HEK293 (cell line): ENCODE measurements at regions not wholly inside any gene's neighbourhood (a gene's known extent, or its start where the extent isn't known, plus 50 kb on each side); places are given as distances from the start of the nearest gene placed in this dataset.

ENCODE experiments used
- CTCF ChIA-PET: fragments of 350-600 bp; formaldehyde crosslinking; extraction: SDS; loops from one replicate; lab custom pipeline; 2021; ENCODE audit warnings: antibody characterized with exemption; lab: Yijun Ruan, JAX
- POLR2A ChIA-PET: fragments of 300-600 bp; formaldehyde crosslinking; extraction: SDS; loops from one replicate; lab custom pipeline; 2020; ENCODE audit warnings: antibody characterized with exemption, inconsistent platforms; lab: Yijun Ruan, JAX
- H3K27ac ChIP-seq: fragments of 200-500 bp; sonication (Bioruptor generic); 2 replicates; pipeline ENCODE4 v1.5.1; 2014; ENCODE audit warnings: low read depth, low read length, control low read depth, inconsistent platforms; ENCODE audit errors: extremely low read depth
- H3K36me3 ChIP-seq, 2 experiments: fragments of 200-500 bp in 1 of 2; sonication (Bioruptor generic) in 1 of 2; 1 replicate in 1 of 2; 2 replicates in 1 of 2; pipeline ENCODE4 v1.5.1; 2014 to 2017; ENCODE audit warnings: inconsistent platforms in 2 of 2, low read length in 2 of 2; ENCODE audit not compliant: control insufficient read depth in 2 of 2, insufficient read depth in 1 of 2
- H3K4me1 ChIP-seq: fragments of 200-500 bp; sonication (Bioruptor generic); 2 replicates; pipeline ENCODE4 v1.5.1; 2014; ENCODE audit warnings: mild to moderate bottlenecking, low read length, inconsistent platforms; ENCODE audit not compliant: control insufficient read depth, insufficient read depth
- H3K4me3 ChIP-seq: 2 replicates; pipeline ENCODE4 v1.5.1; 2011; ENCODE audit warnings: low read depth, mild to moderate bottlenecking, control low read depth, low read length, moderate library complexity
- H3K9me3 ChIP-seq: fragments of 200-500 bp; sonication (Bioruptor generic); 2 replicates; pipeline ENCODE4 v1.5.1; 2014; ENCODE audit warnings: low read depth, low read length, inconsistent platforms; ENCODE audit not compliant: control insufficient read depth, insufficient read depth
- PRDM4 ChIP-seq: fragments of 450-650 bp; formaldehyde crosslinking; IDR thresholded peaks from 2 replicates; pipeline ENCODE4 v1.5.1; 2017; ENCODE audit warnings: missing biosample characterization, missing genetic modification characterization
- PRDM6 ChIP-seq: fragments of 450-650 bp; formaldehyde crosslinking; IDR thresholded peaks from 2 replicates; pipeline ENCODE4 v1.5.1; 2017; ENCODE audit warnings: missing biosample characterization, missing genetic modification characterization
- SP7 ChIP-seq: fragments of 450-650 bp; formaldehyde crosslinking; IDR thresholded peaks from 2 replicates; pipeline ENCODE4 v1.5.1; 2016; ENCODE audit warnings: missing biosample characterization, missing genetic modification characterization
- TCF7L2 ChIP-seq: IDR thresholded peaks from 2 replicates; pipeline ENCODE4 v1.6.1; 2011; ENCODE audit warnings: low read depth, mild to moderate bottlenecking, inconsistent platforms, low read length, moderate library complexity, borderline replicate concordance
- WT1 ChIP-seq: fragments of 450-650 bp; formaldehyde crosslinking; IDR thresholded peaks from 2 replicates; pipeline ENCODE4 v1.5.1; 2016; ENCODE audit warnings: missing biosample characterization, missing genetic modification characterization
- ZNF175 ChIP-seq: fragments of 450-650 bp; formaldehyde crosslinking; IDR thresholded peaks from 2 replicates; pipeline ENCODE4 v1.5.1; 2016; ENCODE audit warnings: missing biosample characterization, missing genetic modification characterization
- ZNF221 ChIP-seq: fragments of 450-650 bp; formaldehyde crosslinking; IDR thresholded peaks from 2 replicates; pipeline ENCODE4 v1.5.1; 2017; ENCODE audit warnings: missing biosample characterization, missing genetic modification characterization, borderline replicate concordance
- ZNF223 ChIP-seq: fragments of 450-650 bp; formaldehyde crosslinking; IDR thresholded peaks from 2 replicates; pipeline ENCODE4 v1.5.1; 2016; ENCODE audit warnings: missing biosample characterization, missing genetic modification characterization
- ZNF274 ChIP-seq, 2 experiments: fragments of 200-500 bp in 1 of 2; fragments of 450-650 bp in 1 of 2; sonication (Bioruptor generic) in 1 of 2; formaldehyde crosslinking in 1 of 2; IDR thresholded peaks; 2 replicates each; pipeline versions ENCODE4 v1.5.1 to v1.6.1; 2014 to 2016; ENCODE audit warnings: borderline replicate concordance in 1 of 2, inconsistent platforms in 1 of 2, low read length in 1 of 2, missing biosample characterization in 1 of 2, missing genetic modification characterization in 1 of 2
- ZNF423 ChIP-seq: fragments of 450-650 bp; formaldehyde crosslinking; IDR thresholded peaks from 2 replicates; pipeline ENCODE4 v1.5.1; 2016; ENCODE audit warnings: missing biosample characterization, missing genetic modification characterization
- ZNF426 ChIP-seq: fragments of 450-650 bp; formaldehyde crosslinking; IDR thresholded peaks from 2 replicates; pipeline ENCODE4 v1.5.1; 2017; ENCODE audit warnings: missing biosample characterization, missing genetic modification characterization, mild to moderate bottlenecking, inconsistent platforms, moderate library complexity
- ZNF544 ChIP-seq: fragments of 450-650 bp; formaldehyde crosslinking; IDR thresholded peaks from 2 replicates; pipeline ENCODE4 v1.5.0; 2017; ENCODE audit warnings: missing biosample characterization, missing genetic modification characterization
- ZNF585B ChIP-seq: fragments of 450-650 bp; formaldehyde crosslinking; IDR thresholded peaks from 2 replicates; pipeline ENCODE4 v1.5.1; 2016; ENCODE audit warnings: missing biosample characterization, missing genetic modification characterization
- ZNF776 ChIP-seq: fragments of 450-650 bp; formaldehyde crosslinking; IDR thresholded peaks from 2 replicates; pipeline ENCODE4 v1.5.0; 2017; ENCODE audit warnings: missing biosample characterization, missing genetic modification characterization, borderline replicate concordance
- ZSCAN5A ChIP-seq: fragments of 450-650 bp; formaldehyde crosslinking; IDR thresholded peaks from 2 replicates; pipeline ENCODE4 v1.5.1; 2016; ENCODE audit warnings: missing biosample characterization, missing genetic modification characterization
- ZXDB ChIP-seq: fragments of 450-650 bp; formaldehyde crosslinking; IDR thresholded peaks from 2 replicates; pipeline ENCODE4 v1.5.1; 2016; ENCODE audit warnings: missing biosample characterization, missing genetic modification characterization
- TF ChIP-seq, protein P1 (sequence below): fragments of 450-650 bp; formaldehyde crosslinking; IDR thresholded peaks from 2 replicates; pipeline ENCODE4 v1.5.1; 2016; ENCODE audit warnings: missing biosample characterization, missing genetic modification characterization
- TF ChIP-seq, protein P2 (sequence below): fragments of 450-650 bp; formaldehyde crosslinking; IDR thresholded peaks from 2 replicates; pipeline ENCODE4 v1.5.1; 2016; ENCODE audit warnings: missing biosample characterization, missing genetic modification characterization
- TF ChIP-seq, protein P3 (sequence below): fragments of 450-650 bp; IDR thresholded peaks from 2 replicates; pipeline ENCODE4 v1.5.1; 2018; ENCODE audit warnings: missing biosample characterization, mild to moderate bottlenecking, missing genetic modification characterization
- TF ChIP-seq, protein P4 (sequence below): fragments of 450-650 bp; formaldehyde crosslinking; IDR thresholded peaks from 2 replicates; pipeline ENCODE4 v1.5.1; 2016; ENCODE audit warnings: missing biosample characterization, missing genetic modification characterization

DNA sequence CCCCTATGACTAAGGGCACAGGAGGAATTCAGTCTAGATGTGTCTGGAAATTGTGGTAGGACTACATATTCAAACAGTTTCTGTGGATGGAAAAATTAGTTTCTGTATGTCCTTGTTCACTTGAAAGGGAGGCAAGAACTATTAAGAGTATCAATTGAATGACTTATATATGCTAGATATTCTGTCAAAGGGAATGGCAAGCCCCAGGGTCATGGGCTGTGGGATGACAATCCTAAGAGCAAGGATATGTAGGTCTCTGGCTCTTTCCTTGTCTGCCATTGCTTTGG lies 383.5 kb upstream of the B3GALT2 start:
- Histone ChIP-seq H3K4me3 (no peak overlapping the region), H3K36me3 (no peaks in the 10 kb centered on the region), H3K4me1 (no peaks in the 10 kb centered on the region), H3K9me3 (no peaks in the 10 kb centered on the region), H3K27ac (no peak overlapping the region)
- TF ChIP-seq ZNF426 (no peak), ZNF175 (tag by site-specific recombination) (no peak), ZNF776 (tag by site-specific recombination) (no peak), TCF7L2 (no peak)
- TF ChIP-seq, protein P1, sequence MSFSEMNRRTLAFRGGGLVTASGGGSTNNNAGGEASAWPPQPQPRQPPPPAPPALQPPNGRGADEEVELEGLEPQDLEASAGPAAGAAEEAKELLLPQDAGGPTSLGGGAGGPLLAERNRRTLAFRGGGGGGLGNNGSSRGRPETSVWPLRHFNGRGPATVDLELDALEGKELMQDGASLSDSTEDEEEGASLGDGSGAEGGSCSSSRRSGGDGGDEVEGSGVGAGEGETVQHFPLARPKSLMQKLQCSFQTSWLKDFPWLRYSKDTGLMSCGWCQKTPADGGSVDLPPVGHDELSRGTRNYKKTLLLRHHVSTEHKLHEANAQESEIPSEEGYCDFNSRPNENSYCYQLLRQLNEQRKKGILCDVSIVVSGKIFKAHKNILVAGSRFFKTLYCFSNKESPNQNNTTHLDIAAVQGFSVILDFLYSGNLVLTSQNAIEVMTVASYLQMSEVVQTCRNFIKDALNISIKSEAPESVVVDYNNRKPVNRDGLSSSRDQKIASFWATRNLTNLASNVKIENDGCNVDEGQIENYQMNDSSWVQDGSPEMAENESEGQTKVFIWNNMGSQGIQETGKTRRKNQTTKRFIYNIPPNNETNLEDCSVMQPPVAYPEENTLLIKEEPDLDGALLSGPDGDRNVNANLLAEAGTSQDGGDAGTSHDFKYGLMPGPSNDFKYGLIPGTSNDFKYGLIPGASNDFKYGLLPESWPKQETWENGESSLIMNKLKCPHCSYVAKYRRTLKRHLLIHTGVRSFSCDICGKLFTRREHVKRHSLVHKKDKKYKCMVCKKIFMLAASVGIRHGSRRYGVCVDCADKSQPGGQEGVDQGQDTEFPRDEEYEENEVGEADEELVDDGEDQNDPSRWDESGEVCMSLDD (tag by site-specific recombination), result no peak
- TF ChIP-seq, protein P2, sequence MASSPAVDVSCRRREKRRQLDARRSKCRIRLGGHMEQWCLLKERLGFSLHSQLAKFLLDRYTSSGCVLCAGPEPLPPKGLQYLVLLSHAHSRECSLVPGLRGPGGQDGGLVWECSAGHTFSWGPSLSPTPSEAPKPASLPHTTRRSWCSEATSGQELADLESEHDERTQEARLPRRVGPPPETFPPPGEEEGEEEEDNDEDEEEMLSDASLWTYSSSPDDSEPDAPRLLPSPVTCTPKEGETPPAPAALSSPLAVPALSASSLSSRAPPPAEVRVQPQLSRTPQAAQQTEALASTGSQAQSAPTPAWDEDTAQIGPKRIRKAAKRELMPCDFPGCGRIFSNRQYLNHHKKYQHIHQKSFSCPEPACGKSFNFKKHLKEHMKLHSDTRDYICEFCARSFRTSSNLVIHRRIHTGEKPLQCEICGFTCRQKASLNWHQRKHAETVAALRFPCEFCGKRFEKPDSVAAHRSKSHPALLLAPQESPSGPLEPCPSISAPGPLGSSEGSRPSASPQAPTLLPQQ (tag by site-specific recombination), result no peak
- CTCF ChIA-PET, result no interaction called here
- POLR2A ChIA-PET, result no interaction called here

DNA sequence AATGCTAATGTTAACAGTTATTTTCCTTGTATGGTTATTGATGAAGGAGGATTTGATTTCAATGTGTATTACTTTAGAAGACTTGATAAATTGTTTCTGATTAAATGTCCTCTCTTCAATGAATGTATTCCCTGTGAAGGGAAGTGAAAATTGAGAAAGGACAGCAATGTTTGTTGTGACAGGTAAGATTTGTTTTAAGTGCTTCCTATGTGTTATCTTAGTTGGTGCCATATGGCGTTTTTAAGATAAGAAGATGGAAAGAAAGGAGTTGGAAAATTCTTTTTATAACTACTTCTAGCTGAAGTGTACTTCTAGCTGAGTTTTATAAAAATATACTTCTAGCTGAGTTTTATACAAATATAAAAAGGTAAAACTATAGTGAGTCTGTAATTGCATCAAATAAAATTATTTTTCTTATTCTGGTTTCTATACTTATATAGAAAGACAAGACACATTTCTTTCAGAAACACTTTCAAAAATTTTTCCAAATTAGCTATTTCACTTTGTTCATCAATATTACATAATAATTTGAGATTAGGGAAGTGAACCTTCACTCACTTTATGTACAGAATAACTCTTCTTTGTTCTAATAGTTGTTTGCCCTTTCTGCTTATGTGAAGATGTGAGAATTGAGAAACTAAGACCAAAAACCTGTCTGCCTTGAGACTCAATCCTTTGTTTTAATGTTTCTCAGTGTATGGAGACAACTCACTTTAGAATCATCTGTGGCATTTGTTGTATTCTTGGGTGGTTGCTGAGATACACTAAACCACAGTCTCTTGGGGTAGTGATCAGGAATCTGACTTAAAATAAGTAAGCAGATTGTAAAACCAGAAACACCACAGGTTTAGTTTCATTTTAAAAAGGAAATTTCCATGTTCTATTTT lies 382.9 kb upstream of the B3GALT2 start:
- Histone ChIP-seq H3K4me1 (no peaks in the 10 kb centered on the region), H3K9me3 (no peaks in the 10 kb centered on the region), H3K36me3 (no peaks in the 10 kb centered on the region), H3K4me3 (no peak overlapping the region), H3K27ac (no peak overlapping the region)
- POLR2A ChIA-PET, result no interaction called here
- CTCF ChIA-PET, result no interaction called here
- TF ChIP-seq ZNF423 (tag by site-specific recombination), result no peak
- TF ChIP-seq ZNF585B (tag by site-specific recombination), result no peak
- no peak for TF ChIP-seq PRDM6
- no peak for TF ChIP-seq ZSCAN5A (tag by site-specific recombination)
- no peak for TF ChIP-seq ZNF544
- no peak for TF ChIP-seq ZXDB (tag by site-specific recombination)
- no peak for TF ChIP-seq ZNF223 (tag by site-specific recombination)
- no peak for TF ChIP-seq WT1 (tag by site-specific recombination)
- TF ChIP-seq, protein P3, sequence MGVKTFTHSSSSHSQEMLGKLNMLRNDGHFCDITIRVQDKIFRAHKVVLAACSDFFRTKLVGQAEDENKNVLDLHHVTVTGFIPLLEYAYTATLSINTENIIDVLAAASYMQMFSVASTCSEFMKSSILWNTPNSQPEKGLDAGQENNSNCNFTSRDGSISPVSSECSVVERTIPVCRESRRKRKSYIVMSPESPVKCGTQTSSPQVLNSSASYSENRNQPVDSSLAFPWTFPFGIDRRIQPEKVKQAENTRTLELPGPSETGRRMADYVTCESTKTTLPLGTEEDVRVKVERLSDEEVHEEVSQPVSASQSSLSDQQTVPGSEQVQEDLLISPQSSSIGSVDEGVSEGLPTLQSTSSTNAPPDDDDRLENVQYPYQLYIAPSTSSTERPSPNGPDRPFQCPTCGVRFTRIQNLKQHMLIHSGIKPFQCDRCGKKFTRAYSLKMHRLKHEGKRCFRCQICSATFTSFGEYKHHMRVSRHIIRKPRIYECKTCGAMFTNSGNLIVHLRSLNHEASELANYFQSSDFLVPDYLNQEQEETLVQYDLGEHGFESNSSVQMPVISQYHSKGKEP (tag by site-specific recombination), result no peak
- TF ChIP-seq ZNF221 (tag by site-specific recombination), result no peak
- TF ChIP-seq SP7 (tag by site-specific recombination), result no peak
- no peak for TF ChIP-seq ZNF274 (IDR thresholded peaks at IDR 0.05; ENCODE audit: low read length)
- TF ChIP-seq ZNF274 (tag by site-specific recombination; IDR thresholded peaks at IDR 0.05; ENCODE audit: borderline replicate concordance), result no peak
- no peak for TF ChIP-seq PRDM4
- TF ChIP-seq, protein P4, sequence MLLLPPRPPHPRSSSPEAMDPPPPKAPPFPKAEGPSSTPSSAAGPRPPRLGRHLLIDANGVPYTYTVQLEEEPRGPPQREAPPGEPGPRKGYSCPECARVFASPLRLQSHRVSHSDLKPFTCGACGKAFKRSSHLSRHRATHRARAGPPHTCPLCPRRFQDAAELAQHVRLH (tag by site-specific recombination), result no peak
